ENCODE measurements at regions not wholly inside any gene's neighbourhood (a gene's known extent, or its start where the extent isn't known, plus 50 kb on each side); places are given as distances from the start of the nearest gene placed in this dataset.

- TF ChIP-seq EZH2 (IDR thresholded peaks at IDR 0.05; ENCODE audit: low read depth) (no peak), CTCF (conservative IDR thresholded peaks at IDR 0.05) (no peak)
Measured at GRCh38 chr16:60331168-60331567, 1597.1 kb upstream of the GOT2 start.

Measured in PC-9 (cell line).